Umbilical cord (tissue), 1 donor: ENCODE measurements at regions not wholly inside any gene's neighbourhood (a gene's known extent, or its start where the extent isn't known, plus 50 kb on each side); places are given as distances from the start of the nearest gene placed in this dataset.

Source experiments
- DNase-seq: peaks from one replicate; pipeline ENCODE4 v3.0.0-alpha.2; 2015; ENCODE audit warnings: low spot score

- no peak for DNase-seq
These were observed 135.3 kb upstream of the SOX5 start for GRCh38 chr12:24084800-24085199.

DNA sequence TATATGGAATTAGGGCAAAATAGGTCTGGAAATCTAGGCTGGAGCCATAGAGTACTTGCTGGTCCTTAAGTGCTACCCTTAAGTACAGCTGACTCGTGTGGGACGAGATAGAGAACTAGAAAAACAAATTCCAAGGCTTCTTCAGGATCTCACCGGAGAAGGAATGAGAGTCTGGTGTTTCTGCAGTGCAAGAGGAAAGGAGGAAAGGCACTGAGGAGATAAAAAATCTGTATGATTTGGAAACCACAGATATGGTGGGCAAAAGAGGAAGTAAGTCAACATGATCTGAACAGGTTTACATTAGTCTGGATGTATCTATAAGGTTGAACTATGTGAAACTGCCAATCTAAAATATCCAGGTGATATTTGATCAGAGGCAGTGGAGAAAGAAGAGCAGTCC is 134.4 kb upstream of the SOX5 start:
- no peak for DNase-seq

- DNase-seq: no peak
These were observed 132.1 kb upstream of the SOX5 start for GRCh38 chr12:24081606-24082005.

- no peak for DNase-seq
These were observed 131.6 kb upstream of the SOX5 start for GRCh38 chr12:24081092-24081529.

- no peak for DNase-seq
These were observed 131.0 kb upstream of the SOX5 start for GRCh38 chr12:24080465-24080864.

GRCh38 chr12:24079083-24079482 is 129.6 kb upstream of the SOX5 start:
- DNase-seq: no peak

GRCh38 chr12:24078318-24078765 is 128.9 kb upstream of the SOX5 start:
- DNase-seq: no peak

DNA sequence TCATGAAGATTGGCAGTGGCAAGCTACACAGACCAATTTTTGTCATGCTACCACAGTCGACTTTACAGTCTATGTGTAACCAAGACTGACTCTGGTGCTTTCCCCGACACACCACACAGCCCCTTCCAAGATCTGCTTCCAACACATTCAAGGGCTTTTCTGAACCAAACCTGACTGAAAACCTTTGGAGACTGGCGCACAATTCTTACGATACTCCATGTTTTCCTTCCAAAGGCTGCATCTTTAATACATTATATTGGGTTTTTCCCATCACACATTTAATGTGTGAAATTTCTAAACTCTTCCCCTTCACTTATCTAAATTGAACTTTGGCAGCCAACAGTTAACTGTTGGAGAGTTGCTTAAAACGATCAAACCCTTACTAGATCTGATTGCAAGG is 127.7 kb upstream of the SOX5 start:
- DNase-seq: no peak

DNA sequence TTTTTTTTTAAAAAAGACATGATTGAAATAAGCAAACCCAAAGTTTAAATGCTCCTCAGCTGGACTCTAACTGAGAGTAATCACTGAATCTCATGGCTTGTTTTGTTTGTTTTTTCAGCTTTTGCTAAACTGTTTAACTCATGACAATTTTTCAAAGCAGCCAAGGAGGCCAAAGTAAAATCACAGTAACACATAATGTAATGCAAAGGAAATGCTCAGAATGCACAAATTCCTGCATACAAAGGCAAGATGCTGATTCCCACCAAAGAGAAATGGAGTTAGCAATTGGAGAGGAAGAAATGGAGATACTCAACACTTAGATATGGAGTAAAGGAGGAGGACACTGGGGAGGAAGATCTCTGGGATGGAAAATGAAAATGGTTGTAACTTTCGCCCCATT is 126.2 kb upstream of the SOX5 start:
- no peak for DNase-seq

DNA sequence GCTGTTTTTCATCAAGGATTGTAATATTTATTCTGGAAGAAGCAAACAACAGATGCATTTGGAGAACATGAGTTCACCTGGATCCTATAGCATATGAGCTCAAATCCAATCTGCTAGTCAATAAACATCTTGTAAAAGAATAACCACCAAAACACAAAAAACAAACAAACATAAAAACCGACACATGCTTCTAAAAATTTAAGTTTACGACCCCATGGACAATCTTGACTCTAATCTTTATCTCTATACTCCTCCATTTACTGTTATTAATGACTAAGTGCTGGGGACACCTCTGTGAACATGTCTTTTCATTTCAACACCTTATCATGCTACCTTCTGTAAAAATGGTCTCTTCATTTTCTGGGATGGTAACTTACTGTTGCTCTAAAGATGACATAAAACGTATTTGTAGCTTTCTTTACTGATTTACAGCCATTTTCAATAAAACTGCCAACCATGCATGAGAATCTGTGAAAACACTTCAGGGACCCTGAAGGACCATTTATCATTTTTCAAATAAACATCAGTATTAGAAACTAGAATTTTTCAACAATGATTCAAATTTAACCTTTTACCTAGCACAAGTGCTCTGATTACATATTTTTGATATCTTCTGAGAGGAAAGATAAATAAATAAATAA is 123.8 kb upstream of the SOX5 start:
- no peak for DNase-seq

DNA sequence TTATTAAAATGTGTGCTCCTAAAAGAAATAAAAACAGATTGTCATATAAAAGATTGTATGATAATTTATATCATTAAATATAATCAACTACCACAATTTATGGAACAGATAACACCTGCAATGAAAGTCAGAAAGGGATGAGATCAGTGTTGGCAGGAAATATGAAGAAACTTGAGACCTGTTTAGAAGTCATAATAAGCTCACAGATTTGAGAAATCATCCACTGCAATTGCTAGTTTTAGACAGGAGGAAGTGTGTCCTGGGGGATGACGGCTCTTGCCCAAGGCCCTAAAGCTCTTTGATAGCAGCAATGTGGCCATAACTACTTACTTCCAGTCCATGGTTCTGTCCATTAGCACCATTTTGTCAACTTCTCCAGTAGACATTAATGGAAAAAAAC is 122.8 kb upstream of the SOX5 start:
- DNase-seq: peak; percentile 7

- DNase-seq: no peak
These were observed 122.4 kb upstream of the SOX5 start for GRCh38 chr12:24071842-24072241.

- peak; percentile 83 for DNase-seq
These were observed 120.3 kb upstream of the SOX5 start for GRCh38 chr12:24069532-24070395.

GRCh38 chr12:24066865-24067264 is 117.4 kb upstream of the SOX5 start:
- DNase-seq: peak; percentile 72

GRCh38 chr12:24066097-24066496 is 116.6 kb upstream of the SOX5 start:
- DNase-seq: no peak

DNA sequence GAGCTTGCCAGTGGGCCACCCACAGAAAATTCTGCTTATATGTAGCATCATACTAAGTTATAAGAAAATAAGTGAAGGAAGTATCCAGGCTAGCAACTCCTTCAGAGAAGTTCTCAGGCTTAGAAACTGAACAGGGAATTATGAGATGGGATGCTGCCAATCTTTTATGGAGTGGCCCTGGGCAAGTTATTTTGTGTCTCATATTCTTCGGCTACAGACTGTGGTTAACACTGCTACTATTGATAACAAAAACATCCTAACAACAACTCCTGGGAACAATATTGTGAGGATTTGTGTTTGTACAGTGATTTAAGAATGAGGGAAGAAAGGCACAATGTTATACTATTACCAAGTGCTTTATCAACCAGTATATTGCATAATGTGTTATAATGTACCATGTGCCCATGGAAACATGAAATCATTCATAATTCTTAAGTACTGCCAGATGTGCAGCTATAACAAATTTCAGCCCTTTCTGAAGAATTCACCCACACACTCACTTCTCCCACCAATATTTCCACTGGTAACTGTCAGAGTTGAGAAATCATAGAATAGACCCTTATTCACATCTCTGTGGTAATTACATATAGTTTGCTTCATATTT is 113.3 kb upstream of the SOX5 start:
- peak; percentile 38 for DNase-seq

- DNase-seq: no peak
These were observed 110.6 kb upstream of the SOX5 start for GRCh38 chr12:24060089-24060488.

GRCh38 chr12:24057920-24058476 is 108.5 kb upstream of the SOX5 start:
- no peak for DNase-seq

GRCh38 chr12:24055747-24056146 is 106.3 kb upstream of the SOX5 start:
- no peak for DNase-seq

- DNase-seq: no peak
These were observed 104.9 kb upstream of the SOX5 start for GRCh38 chr12:24054416-24054815.

DNA sequence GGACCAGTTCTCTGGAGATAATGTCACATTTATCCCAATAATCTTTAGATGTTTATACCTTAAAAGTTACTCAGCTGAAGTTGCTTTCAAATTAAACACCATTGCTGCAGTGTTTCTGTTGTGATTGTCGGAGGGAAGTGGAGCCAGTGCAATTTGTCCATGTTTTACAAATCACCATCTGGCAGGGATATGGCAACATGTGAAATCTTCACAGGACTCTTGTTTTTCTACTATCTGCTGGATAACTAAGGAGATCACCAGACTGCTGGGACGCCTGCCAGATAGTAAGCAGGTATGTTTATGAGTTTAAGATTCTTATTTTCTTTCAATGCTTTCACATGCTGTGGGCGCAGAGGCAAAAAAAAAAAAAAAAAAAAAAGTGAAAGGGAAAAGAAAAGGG is 100.3 kb upstream of the SOX5 start:
- DNase-seq: no peak

DNA sequence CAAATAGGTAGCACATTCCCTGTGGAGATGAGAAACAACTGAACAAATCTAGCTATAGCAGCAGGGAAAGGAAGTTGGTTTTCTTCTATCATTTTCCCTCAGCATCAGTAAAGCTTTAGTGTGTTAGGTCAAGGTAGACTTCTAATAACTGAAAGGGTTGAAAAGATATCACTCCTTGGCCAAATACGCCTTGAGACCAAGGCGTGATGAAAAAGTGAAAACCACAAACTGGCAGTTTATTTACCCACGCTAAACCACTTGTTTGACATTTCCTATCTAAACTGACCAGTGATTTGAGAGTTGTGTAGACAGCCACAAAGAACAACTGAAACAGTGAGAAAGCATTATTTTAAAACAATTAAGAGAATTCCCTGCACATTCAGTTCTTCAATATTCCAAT is 99.6 kb upstream of the SOX5 start:
- DNase-seq: no peak
